Lower leg skin (tissue), 3 donors: ENCODE measurements at regions not wholly inside any gene's neighbourhood (a gene's known extent, or its start where the extent isn't known, plus 50 kb on each side); places are given as distances from the start of the nearest gene placed in this dataset.

Source experiments
- CTCF ChIP-seq, 3 donors: fragments of 450-650 bp; IDR thresholded peaks; one replicate each; pipeline ENCODE4 v1.5.1; 2016; ENCODE audit warnings: antibody characterized with exemption in 3 of 3, mild to moderate bottlenecking in 3 of 3, moderate library complexity in 2 of 3
- POLR2A ChIP-seq, 2 donors: fragments of 450-650 bp; IDR thresholded peaks; one replicate each; pipeline ENCODE4 v1.6.1; 2016 to 2017; ENCODE audit warnings: antibody characterized with exemption in 2 of 2, mild to moderate bottlenecking in 1 of 2, moderate library complexity in 1 of 2

DNA sequence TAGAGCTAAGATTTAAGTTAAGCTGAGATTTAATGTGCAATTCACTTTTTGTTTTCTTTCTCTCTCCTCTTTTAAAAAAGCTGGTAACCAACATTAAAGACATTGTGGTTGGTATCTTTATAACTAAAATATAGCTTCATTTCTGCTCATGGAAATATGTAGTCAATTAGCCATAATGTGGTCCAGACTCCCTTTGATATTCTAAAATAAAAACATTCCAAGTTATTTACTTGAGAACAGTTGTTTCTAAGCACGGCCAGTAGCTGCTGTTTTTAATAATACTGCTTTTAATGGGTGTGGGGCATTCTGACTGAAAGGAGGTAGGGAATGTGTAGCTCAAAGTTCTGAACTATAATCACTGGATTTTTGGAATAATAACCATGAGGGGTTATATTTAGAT lies 183.3 kb upstream of the FBXO11 start:
- TF ChIP-seq CTCF (IDR thresholded peaks at IDR 0.05) = no peak
- TF ChIP-seq POLR2A (IDR thresholded peaks at IDR 0.05) = no peak
